ENCODE measurements at regions not wholly inside any gene's neighbourhood (a gene's known extent, or its start where the extent isn't known, plus 50 kb on each side); places are given as distances from the start of the nearest gene placed in this dataset.
"Not testable (repeated sequence)": the region's sequence is repeated elsewhere in the genome, so short reads cannot be mapped to it uniquely, and the experiment has no call there.

- DNase-seq (ENCODE audit: low read depth in 2 of 2) = no peak
Measured at GRCh38 chr12:126434412-126434985, 1369.3 kb downstream of the AACS start.

DNA sequence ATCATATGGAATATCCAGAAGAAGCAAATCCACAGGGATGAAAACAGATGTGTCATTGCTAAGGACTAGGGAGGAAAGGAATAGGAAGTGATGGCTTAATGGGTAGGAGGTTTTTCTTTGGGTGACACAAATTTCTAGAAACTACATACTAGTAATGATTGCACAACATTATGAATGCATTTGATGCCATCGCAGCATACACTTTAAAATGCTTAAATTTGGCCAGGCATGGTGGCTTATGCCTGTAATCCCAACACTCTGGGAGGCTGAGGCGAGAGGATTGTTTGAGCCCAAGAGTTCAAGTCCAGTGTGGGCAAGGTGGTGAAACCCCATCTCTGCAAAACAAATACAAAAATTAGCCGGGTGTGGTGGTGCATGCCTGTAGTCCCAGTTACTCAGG, 1370.8 kb downstream of the AACS start:
- DNase-seq (ENCODE audit: low read depth in 2 of 2) = no peak

GRCh38 chr12:126437934-126438333, 1372.7 kb downstream of the AACS start:
- no peak for DNase-seq (ENCODE audit: low read depth in 2 of 2)

GRCh38 chr12:126443977-126444376, 1378.7 kb downstream of the AACS start:
- no peak for DNase-seq (ENCODE audit: low read depth in 2 of 2)

DNA sequence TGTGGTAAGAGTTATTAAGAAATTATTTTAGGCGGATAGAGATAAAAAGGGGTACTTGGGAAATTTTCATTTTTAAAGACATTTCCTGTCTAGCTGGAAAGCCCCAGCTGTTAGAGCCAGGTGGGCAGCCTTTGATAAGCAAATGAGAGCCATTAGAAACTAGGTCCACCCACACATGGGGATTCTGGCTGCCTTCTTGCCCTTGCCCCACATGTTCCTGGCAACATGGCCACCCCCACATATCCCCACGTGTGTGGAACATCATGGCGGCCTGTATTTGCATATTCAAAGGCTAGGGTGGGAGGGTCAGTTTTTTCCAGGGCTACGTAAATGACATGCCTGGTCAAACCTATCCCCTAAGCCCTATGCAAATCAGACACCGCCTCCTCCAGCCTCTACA, 1382.1 kb downstream of the AACS start:
- DNase-seq (ENCODE audit: low read depth in 2 of 2) = no peak

GRCh38 chr12:126451809-126452208, 1386.6 kb downstream of the AACS start:
- no peak for DNase-seq (ENCODE audit: low read depth in 2 of 2)

GRCh38 chr12:126452686-126453085, 1387.5 kb downstream of the AACS start:
- not testable (repeated sequence) for DNase-seq (ENCODE audit: low read depth in 2 of 2)

- no peak for DNase-seq (ENCODE audit: low read depth in 2 of 2)
Measured at GRCh38 chr12:126454581-126454980, 1389.3 kb downstream of the AACS start.

DNA sequence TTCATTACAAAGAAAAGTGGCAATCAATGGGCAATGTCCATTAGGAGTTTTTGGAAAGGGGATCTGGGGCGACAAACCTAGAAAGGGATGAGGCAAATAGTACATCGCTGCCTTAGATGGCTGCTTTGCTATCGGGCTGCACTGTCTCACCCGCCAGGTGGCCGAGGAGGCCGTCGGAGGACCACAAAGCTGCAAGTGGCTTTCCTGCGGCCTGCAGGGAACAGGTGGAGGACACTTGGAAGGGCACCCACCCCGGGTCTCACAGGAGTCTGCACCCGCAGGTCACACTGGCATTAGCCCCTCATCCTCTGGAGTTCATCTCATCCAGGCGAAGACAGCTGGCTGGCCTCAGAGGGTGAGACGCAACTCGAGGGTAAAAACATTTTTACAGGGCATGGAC, 1392.5 kb downstream of the AACS start:
- no peak for DNase-seq (ENCODE audit: low read depth in 2 of 2)

DNA sequence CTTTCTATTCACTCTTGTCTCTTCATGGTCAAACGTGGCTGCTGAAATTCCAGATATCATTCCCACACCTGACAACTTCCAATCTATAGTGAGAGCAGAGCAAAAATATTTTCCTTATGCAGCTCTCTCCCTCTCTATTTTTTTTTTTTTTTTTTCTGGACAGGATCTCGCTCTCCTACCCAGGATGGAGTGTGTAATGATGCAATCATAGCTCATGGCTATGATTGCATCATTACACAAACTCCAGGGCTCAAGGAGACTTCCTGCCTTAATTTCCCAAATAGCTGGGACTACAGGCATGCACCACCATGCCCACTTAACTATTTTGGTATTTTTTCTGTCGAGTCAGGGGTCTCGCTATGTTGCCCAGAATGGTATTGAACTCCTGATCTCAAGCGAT, 1398.9 kb downstream of the AACS start:
- DNase-seq (ENCODE audit: low read depth in 2 of 2) = no peak

DNA sequence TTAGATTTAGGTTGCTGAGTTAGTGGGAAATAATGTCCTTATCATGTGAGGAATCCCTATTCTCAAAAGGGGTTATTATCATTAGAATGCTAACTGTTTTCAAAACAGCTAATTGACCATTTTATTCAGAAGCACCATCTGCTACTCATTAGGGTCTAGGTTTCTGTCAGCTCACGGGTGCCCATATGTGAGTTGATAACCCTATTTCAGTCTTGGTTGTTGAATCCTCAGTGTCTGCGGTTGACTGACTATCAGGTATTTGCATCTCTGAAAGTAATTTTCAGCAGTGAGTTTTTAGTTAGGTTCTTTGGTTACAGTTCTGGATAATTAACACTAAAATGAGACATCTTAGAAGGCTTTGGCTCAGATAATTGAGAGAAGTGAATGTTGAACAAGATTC, 1404.0 kb downstream of the AACS start:
- DNase-seq (ENCODE audit: low read depth in 2 of 2) = no peak

DNA sequence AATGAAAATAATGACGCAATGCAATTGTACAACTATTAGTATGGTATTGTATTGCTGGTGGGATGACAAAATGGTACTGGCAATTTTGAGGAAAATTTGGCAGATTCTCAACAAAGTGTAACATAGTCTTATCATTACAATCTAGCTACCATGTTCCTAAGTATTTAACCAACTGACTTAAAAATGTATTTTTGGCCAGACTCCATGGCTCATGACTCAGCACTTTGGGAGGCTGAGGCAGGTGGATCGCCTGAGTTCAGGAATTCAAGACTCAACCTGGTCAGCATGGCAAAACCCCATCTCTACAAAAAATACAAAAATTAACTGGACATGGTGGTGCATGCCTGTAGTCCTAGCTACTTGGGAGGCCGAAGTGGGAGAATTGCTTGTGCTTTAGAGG, 1409.5 kb downstream of the AACS start:
- no peak for DNase-seq (ENCODE audit: low read depth in 2 of 2)

DNA sequence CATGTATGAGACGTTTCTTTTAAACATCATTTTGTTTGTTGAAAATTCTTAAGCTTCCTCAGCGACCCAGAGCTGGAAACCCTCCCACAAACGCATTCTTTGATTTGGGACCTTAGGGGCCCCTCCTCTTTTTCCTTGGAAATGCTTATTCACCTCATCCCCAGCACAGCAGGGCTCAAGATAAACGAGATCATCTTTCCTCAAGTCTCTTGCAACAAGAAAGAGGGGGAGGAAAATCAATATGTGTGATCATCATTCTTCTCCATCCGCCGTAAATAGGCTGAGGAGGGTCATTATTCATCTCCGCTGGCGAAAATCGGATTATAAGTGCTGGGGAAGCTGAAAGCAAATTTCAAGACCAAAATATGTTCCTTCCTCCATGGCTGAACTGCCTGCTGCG, 1415.2 kb downstream of the AACS start:
- DNase-seq (ENCODE audit: low read depth in 2 of 2) = no peak

- DNase-seq (ENCODE audit: low read depth in 2 of 2) = no peak
Measured at GRCh38 chr12:126481688-126482087, 1416.5 kb downstream of the AACS start.

DNA sequence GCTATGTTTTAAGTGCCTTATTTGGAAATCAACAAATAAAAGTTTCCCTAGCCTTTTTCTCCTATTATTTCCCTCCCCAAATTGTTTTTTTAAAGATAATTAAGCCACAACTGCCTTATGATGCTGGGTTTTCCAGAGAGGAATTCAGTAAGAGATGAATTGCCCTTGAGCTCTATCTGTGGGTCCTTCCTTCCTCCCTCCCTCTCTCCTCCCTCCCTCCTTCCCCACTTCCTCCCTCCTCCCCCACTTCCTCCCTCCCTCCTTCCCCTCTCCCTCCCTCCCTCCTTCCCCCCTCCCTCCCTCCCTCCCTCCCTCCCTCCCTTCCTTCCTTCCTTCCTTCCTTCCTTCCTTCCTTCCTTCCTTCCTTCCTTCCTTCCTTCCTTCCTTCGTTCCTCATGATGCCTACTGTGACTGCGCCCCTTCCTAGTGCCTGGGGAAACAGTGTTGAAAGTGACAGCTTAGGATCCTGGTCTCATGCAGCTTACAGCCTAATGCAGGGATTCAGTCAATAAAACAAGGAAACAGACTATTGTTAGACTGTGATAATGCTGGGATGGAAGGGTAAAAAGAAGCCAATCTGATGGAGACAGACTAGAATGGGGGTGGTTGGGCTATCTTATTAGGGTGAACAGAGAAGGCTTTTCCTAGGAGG, 1417.1 kb downstream of the AACS start:
- DNase-seq (ENCODE audit: low read depth in 2 of 2) = no peak

- DNase-seq (ENCODE audit: low read depth in 2 of 2) = no peak
Measured at GRCh38 chr12:126483145-126484068, 1418.2 kb downstream of the AACS start.

GRCh38 chr12:126487431-126487980, 1422.3 kb downstream of the AACS start:
- no peak for DNase-seq (ENCODE audit: low read depth in 2 of 2)

DNA sequence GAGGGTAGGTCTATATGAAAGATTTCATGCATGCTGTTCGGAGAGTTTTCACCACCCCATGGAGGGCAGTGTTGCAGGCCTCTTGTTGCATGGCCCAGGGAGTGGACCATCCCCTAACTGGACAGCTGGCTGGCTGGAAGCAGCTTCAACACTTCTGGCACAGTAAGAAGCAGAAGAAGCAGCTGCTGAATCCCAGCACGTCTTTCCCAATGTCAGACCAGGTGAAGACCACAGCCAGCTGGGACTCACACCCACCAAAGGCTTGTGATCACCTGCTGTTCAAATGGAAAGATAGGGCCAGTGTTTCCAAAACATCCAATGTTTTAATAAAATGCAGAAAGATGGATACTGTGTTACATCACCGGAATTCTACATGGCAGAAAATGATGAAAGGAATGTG, 1423.6 kb downstream of the AACS start:
- no peak for DNase-seq (ENCODE audit: low read depth in 2 of 2)

DNA sequence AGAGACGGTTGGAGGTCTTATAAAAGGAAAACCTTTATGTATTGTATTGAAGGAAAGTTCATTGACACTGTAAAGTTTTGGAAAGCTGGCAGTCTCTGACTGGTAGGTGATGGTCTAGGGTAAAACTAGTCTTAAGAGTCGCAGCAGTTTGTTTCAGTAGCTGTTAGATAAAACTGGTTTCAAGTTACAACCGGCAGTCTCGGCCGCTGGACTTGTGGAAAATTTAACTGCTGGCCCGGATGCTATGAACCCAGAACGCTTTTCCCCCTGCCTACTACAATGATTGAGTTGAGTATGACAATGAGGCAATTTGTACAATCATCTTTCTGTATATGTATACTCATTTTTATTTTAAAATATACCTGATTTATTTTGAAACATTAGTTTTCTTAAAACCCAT, 1426.9 kb downstream of the AACS start:
- DNase-seq (ENCODE audit: low read depth in 2 of 2) = no peak

DNA sequence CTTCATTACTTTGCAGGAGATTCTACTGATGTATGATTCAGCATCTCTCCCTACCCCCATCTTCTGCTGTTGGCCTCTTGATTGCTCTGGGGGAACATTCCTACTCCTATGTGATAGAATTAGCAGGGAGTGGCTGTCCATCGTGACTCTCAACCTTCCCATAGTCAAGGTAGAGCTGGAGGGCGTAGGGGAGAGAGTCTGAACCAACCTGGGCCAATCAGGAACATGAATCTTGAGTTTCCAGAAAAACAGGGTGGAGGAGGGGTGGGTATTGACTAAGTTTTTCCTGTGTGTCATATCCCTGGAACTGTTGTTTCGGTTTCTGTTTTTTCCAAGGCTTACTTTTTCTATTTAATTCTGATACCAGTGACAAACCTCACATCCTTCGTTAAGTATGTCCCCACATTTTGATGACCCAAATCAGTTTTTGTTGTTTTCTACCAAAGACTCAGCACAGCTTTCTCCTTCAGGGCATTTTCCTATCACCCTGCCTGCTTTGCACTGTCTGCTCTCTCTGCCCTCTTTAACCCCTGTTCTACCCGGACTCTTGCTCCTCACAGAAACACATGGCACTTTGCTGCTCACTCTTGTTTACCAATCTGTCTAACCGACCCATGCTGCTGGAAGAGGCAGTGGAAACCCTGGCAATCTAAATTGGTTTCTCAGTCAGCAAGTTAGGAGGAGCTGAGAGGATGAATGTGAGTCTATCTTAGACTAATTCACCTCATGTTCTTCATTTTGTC, 1428.3 kb downstream of the AACS start:
- DNase-seq (ENCODE audit: low read depth in 2 of 2) = no peak

- no peak for DNase-seq (ENCODE audit: low read depth in 2 of 2)
Measured at GRCh38 chr12:126496201-126496600, 1431.0 kb downstream of the AACS start.

Measured in activated CD4-positive, alpha-beta T cell treated with anti-CD3 and anti-CD28 coated beads for 24 hours (primary cell).